HEK293 (cell line): ENCODE measurements at regions not wholly inside any gene's neighbourhood (a gene's known extent, or its start where the extent isn't known, plus 50 kb on each side); places are given as distances from the start of the nearest gene placed in this dataset.

Experiments used
- CTCF ChIA-PET: fragments of 350-600 bp; formaldehyde crosslinking; extraction: SDS; loops from one replicate; lab custom pipeline; 2021; ENCODE audit warnings: antibody characterized with exemption; lab: Yijun Ruan, JAX
- POLR2A ChIA-PET: fragments of 300-600 bp; formaldehyde crosslinking; extraction: SDS; loops from one replicate; lab custom pipeline; 2020; ENCODE audit warnings: antibody characterized with exemption, inconsistent platforms; lab: Yijun Ruan, JAX
- H3K27ac ChIP-seq: fragments of 200-500 bp; sonication (Bioruptor generic); 2 replicates; pipeline ENCODE4 v1.5.1; 2014; ENCODE audit warnings: low read depth, low read length, control low read depth, inconsistent platforms; ENCODE audit errors: extremely low read depth
- H3K36me3 ChIP-seq, 2 experiments: fragments of 200-500 bp in 1 of 2; sonication (Bioruptor generic) in 1 of 2; 1 replicate in 1 of 2; 2 replicates in 1 of 2; pipeline ENCODE4 v1.5.1; 2014 to 2017; ENCODE audit warnings: inconsistent platforms in 2 of 2, low read length in 2 of 2; ENCODE audit not compliant: control insufficient read depth in 2 of 2, insufficient read depth in 1 of 2
- H3K4me1 ChIP-seq: fragments of 200-500 bp; sonication (Bioruptor generic); 2 replicates; pipeline ENCODE4 v1.5.1; 2014; ENCODE audit warnings: mild to moderate bottlenecking, low read length, inconsistent platforms; ENCODE audit not compliant: control insufficient read depth, insufficient read depth
- H3K4me3 ChIP-seq: 2 replicates; pipeline ENCODE4 v1.5.1; 2011; ENCODE audit warnings: low read depth, mild to moderate bottlenecking, control low read depth, low read length, moderate library complexity
- H3K9me3 ChIP-seq: fragments of 200-500 bp; sonication (Bioruptor generic); 2 replicates; pipeline ENCODE4 v1.5.1; 2014; ENCODE audit warnings: low read depth, low read length, inconsistent platforms; ENCODE audit not compliant: control insufficient read depth, insufficient read depth
- PBX3 ChIP-seq: sonication (generic); formaldehyde crosslinking; IDR thresholded peaks from 2 replicates; pipeline ENCODE4 v1.8.1; 2022; ENCODE audit warnings: mild to moderate bottlenecking, moderate library complexity, missing genetic modification reagents
- PRDM10 ChIP-seq: fragments of 450-650 bp; formaldehyde crosslinking; IDR thresholded peaks from 2 replicates; pipeline ENCODE4 v1.5.1; 2016; ENCODE audit warnings: missing biosample characterization, missing genetic modification characterization
- SCRT2 ChIP-seq: fragments of 450-650 bp; formaldehyde crosslinking; IDR thresholded peaks from 2 replicates; pipeline ENCODE4 v1.5.1; 2016; ENCODE audit warnings: missing biosample characterization, missing genetic modification characterization
- SP2 ChIP-seq: fragments of 450-650 bp; formaldehyde crosslinking; IDR thresholded peaks from 2 replicates; pipeline ENCODE4 v1.5.1; 2016; ENCODE audit warnings: missing biosample characterization, missing genetic modification characterization
- SP3 ChIP-seq: fragments of 450-650 bp; formaldehyde crosslinking; IDR thresholded peaks from 2 replicates; pipeline ENCODE4 v1.5.1; 2016; ENCODE audit warnings: missing biosample characterization, missing genetic modification characterization
- ZBTB20 ChIP-seq: fragments of 450-650 bp; formaldehyde crosslinking; IDR thresholded peaks from 2 replicates; pipeline ENCODE4 v1.5.1; 2016; ENCODE audit warnings: missing biosample characterization, missing genetic modification characterization
- ZFP69B ChIP-seq: fragments of 450-650 bp; formaldehyde crosslinking; IDR thresholded peaks from 2 replicates; pipeline ENCODE4 v1.5.1; 2016; ENCODE audit warnings: missing biosample characterization, missing genetic modification characterization
- ZNF114 ChIP-seq: fragments of 450-650 bp; formaldehyde crosslinking; IDR thresholded peaks from 2 replicates; pipeline ENCODE4 v1.5.0; 2017; ENCODE audit warnings: missing biosample characterization, missing genetic modification characterization
- ZNF140 ChIP-seq: fragments of 450-650 bp; formaldehyde crosslinking; IDR thresholded peaks from 2 replicates; pipeline ENCODE4 v1.5.1; 2016; ENCODE audit warnings: missing biosample characterization, missing genetic modification characterization
- ZNF155 ChIP-seq: fragments of 450-650 bp; formaldehyde crosslinking; IDR thresholded peaks from 2 replicates; pipeline ENCODE4 v1.5.1; 2016; ENCODE audit warnings: missing biosample characterization, missing genetic modification characterization
- ZNF248 ChIP-seq: fragments of 450-650 bp; formaldehyde crosslinking; IDR thresholded peaks from 2 replicates; pipeline ENCODE4 v1.5.1; 2017; ENCODE audit warnings: missing biosample characterization, missing genetic modification characterization
- ZNF324 ChIP-seq: fragments of 450-650 bp; formaldehyde crosslinking; IDR thresholded peaks from 2 replicates; pipeline ENCODE4 v1.5.1; 2016; ENCODE audit warnings: missing biosample characterization, missing genetic modification characterization
- ZNF404 ChIP-seq: fragments of 450-650 bp; formaldehyde crosslinking; IDR thresholded peaks from 2 replicates; pipeline ENCODE4 v1.5.1; 2017; ENCODE audit warnings: missing biosample characterization, missing genetic modification characterization
- ZNF530 ChIP-seq: fragments of 450-650 bp; formaldehyde crosslinking; IDR thresholded peaks from 2 replicates; pipeline ENCODE4 v1.5.1; 2016; ENCODE audit warnings: low read depth, missing biosample characterization, missing genetic modification characterization
- ZNF561 ChIP-seq: fragments of 450-650 bp; IDR thresholded peaks from 2 replicates; pipeline ENCODE4 v1.5.1; 2018; ENCODE audit warnings: missing biosample characterization, missing genetic modification characterization, borderline replicate concordance
- ZNF664 ChIP-seq: fragments of 450-650 bp; formaldehyde crosslinking; IDR thresholded peaks from 2 replicates; pipeline ENCODE4 v1.5.1; 2016; ENCODE audit warnings: missing biosample characterization, missing genetic modification characterization
- ZNF776 ChIP-seq: fragments of 450-650 bp; formaldehyde crosslinking; IDR thresholded peaks from 2 replicates; pipeline ENCODE4 v1.5.0; 2017; ENCODE audit warnings: missing biosample characterization, missing genetic modification characterization, borderline replicate concordance
- ZSCAN30 ChIP-seq: fragments of 450-650 bp; IDR thresholded peaks from 2 replicates; pipeline ENCODE4 v1.5.1; 2018; ENCODE audit warnings: missing biosample characterization, mild to moderate bottlenecking, missing genetic modification characterization, moderate library complexity
- TF ChIP-seq, protein P1 (sequence below): fragments of 450-650 bp; formaldehyde crosslinking; IDR thresholded peaks from 2 replicates; pipeline ENCODE4 v1.5.1; 2016; ENCODE audit warnings: missing biosample characterization, missing genetic modification characterization

DNA sequence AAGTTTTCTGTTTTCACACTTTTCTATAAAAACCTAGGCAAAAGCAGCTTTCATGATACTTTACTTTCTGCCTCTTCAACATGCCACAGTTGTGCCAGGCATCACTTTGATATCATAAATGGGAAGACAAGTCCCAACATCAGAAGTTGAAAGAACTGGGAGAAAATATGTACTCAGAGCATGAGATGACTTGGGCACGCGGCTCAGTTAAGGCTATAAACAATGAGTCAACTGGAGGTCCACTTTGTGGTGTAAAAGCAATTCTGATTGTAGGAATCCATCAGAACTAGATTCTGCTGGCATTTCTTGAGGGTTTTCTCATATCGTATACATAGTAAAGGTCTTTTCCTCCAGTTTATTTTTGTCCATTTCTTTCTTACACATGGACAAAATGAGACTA is 109.7 kb upstream of the USP47 start:
- TF ChIP-seq ZBTB20 (tag by site-specific recombination) (no peak), ZNF140 (no peak), ZNF324 (tag by site-specific recombination) (no peak), ZNF664 (tag by site-specific recombination) (no peak), ZNF404 (tag by site-specific recombination) (no peak), SCRT2 (tag by site-specific recombination) (no peak), PRDM10 (tag by site-specific recombination) (no peak), ZFP69B (no peak), ZNF561 (tag by site-specific recombination) (no peak), SP2 (no peak), ZNF248 (tag by site-specific recombination) (no peak), SP3 (tag by site-specific recombination) (no peak), ZSCAN30 (tag by site-specific recombination) (no peak), ZNF530 (tag by site-specific recombination) (no peak), PBX3 (CRISPR knock-in tag) (no peak), ZNF776 (tag by site-specific recombination) (no peak), ZNF155 (tag by site-specific recombination) (no peak), ZNF114 (tag by site-specific recombination) (no peak)
- TF ChIP-seq, protein P1, sequence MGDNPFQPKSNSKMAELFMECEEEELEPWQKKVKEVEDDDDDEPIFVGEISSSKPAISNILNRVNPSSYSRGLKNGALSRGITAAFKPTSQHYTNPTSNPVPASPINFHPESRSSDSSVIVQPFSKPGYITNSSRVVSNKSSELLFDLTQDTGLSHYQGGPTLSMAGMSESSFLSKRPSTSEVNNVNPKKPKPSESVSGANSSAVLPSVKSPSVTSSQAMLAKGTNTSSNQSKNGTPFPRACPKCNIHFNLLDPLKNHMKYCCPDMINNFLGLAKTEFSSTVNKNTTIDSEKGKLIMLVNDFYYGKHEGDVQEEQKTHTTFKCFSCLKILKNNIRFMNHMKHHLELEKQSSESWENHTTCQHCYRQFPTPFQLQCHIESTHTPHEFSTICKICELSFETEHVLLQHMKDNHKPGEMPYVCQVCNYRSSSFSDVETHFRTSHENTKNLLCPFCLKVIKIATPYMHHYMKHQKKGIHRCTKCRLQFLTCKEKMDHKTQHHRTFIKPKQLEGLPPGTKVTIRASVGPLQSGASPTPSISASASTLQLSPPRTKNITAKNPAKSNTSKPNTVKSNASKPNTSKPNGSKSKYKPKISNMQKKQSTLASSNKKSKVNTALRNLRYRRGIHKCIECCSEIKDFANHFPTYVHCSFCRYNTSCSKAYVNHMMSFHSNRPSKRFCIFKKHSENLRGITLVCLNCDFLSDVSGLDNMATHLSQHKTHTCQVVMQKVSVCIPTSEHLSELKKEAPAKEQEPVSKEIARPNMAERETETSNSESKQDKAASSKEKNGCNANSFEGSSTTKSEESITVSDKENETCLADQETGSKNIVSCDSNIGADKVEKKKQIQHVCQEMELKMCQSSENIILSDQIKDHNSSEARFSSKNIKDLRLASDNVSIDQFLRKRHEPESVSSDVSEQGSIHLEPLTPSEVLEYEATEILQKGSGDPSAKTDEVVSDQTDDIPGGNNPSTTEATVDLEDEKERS (tag by site-specific recombination) = no peak
- Histone ChIP-seq H3K4me3 (no peak overlapping the region), H3K4me1 (peaks cover 4% of the 10 kb centered on the region; the same call in 1 of the 2 replicates), H3K9me3 (no peaks in the 10 kb centered on the region), H3K27ac (no peak overlapping the region), H3K36me3 (no peaks in the 10 kb centered on the region)
- ChIA-PET POLR2A (no interaction called here), CTCF (no interaction called here)
